PC-3 (cell line): ENCODE measurements at regions not wholly inside any gene's neighbourhood (a gene's known extent, or its start where the extent isn't known, plus 50 kb on each side); places are given as distances from the start of the nearest gene placed in this dataset.

ENCODE experiments used
- CTCF ChIP-seq: fragments of 300-600 bp; sonication (generic); conservative IDR thresholded peaks from 2 replicates; pipeline ENCODE4 v1.5.1; 2017; ENCODE audit warnings: antibody characterized with exemption, low read depth, mild to moderate bottlenecking, low read length
- EZH2 ChIP-seq: fragments of 300-600 bp; sonication (generic); IDR thresholded peaks from one replicate; pipeline ENCODE4 v1.6.1; 2017; ENCODE audit warnings: antibody characterized with exemption, mild to moderate bottlenecking, low read length; ENCODE audit not compliant: unreplicated experiment

GRCh38 chr6:138653435-138653834 is 120.1 kb upstream of the CCDC28A start:
- TF ChIP-seq CTCF, result no peak
- TF ChIP-seq EZH2, result no peak
